B cell (primary cell): ENCODE measurements at regions not wholly inside any gene's neighbourhood (a gene's known extent, or its start where the extent isn't known, plus 50 kb on each side); places are given as distances from the start of the nearest gene placed in this dataset.
A peak's percentile ranks its signal among the peaks of the same experiment; 100 is the strongest.

ENCODE experiments used
- ATAC-seq: fragments of 200-7000 bp; cut with Tn5 transposase; one replicate; pipeline ENCODE4 v1.10.0; 2021; ENCODE audit warnings: low read depth, mild to moderate bottlenecking, moderate number of reproducible peaks, moderate library complexity
- CTCF ChIA-PET: fragments of 350-600 bp; sonication (Branson Sonifier 250); formaldehyde crosslinking; loops from one replicate; lab custom pipeline; 2021; ENCODE audit warnings: antibody characterized with exemption, inconsistent platforms; lab: Charles Lee
- POLR2A ChIA-PET: fragments of 350-600 bp; sonication (Branson Sonifier 250); formaldehyde crosslinking; loops from one replicate; lab custom pipeline; 2021; ENCODE audit warnings: antibody characterized with exemption; lab: Charles Lee
- DNase-seq: peaks from one replicate; pipeline ENCODE4 v3.0.0; 2013
- H2AFZ ChIP-seq: 2 replicates; pipeline ENCODE4 v1.6.1; 2012; ENCODE audit warnings: mild to moderate bottlenecking, low read depth, low read length; ENCODE audit not compliant: insufficient read depth, poor library complexity, severe bottlenecking
- H3K27ac ChIP-seq, 2 donors: 1 replicate in 1 of 2; 2 replicates in 1 of 2; pipeline ENCODE4 v1.5.1; 2012 to 2013; ENCODE audit warnings: low read length in 2 of 2, mild to moderate bottlenecking in 2 of 2, moderate library complexity in 1 of 2
- H3K27me3 ChIP-seq, 4 experiments: fragments of 200-600 bp in 1 of 4; sonication (generic) in 1 of 4; replicated peaks in 1 of 4; 1 replicate in 2 of 4; 2 replicates in 2 of 4; pipeline versions ENCODE4 v1.6.1 to v1.7.0; 2013 to 2016; ENCODE audit warnings: low read length in 3 of 4, mild to moderate bottlenecking in 2 of 4, mixed read lengths in 1 of 4, moderate library complexity in 1 of 4; ENCODE audit not compliant: insufficient read depth in 4 of 4, control insufficient read depth in 3 of 4; ENCODE audit errors: control extremely low read depth in 1 of 4
- H3K36me3 ChIP-seq, 2 experiments: replicated peaks in 1 of 2; 1 replicate in 1 of 2; 2 replicates in 1 of 2; pipeline versions ENCODE4 v1.6.1 to v1.7.1; 2013; ENCODE audit warnings: low read length in 1 of 2; ENCODE audit not compliant: insufficient read depth in 2 of 2, control insufficient read depth in 1 of 2; ENCODE audit errors: control extremely low read depth in 1 of 2, extremely low read depth in 1 of 2
- H3K4me1 ChIP-seq, 2 donors: fragments of 200-600 bp in 1 of 2; sonication (generic) in 1 of 2; 1 replicate in 1 of 2; 2 replicates in 1 of 2; pipeline versions ENCODE4 v1.5.1 to v1.6.1; 2013 to 2017; ENCODE audit warnings: low read length in 2 of 2; ENCODE audit not compliant: control insufficient read depth in 2 of 2, insufficient read depth in 2 of 2
- H3K4me2 ChIP-seq: replicated peaks from 2 replicates; pipeline ENCODE3; 2012; ENCODE audit warnings: mild to moderate bottlenecking, low read depth, low read length; ENCODE audit not compliant: poor library complexity, severe bottlenecking
- H3K4me3 ChIP-seq, 5 experiments: fragments of 200-600 bp in 1 of 5; sonication (generic) in 1 of 5; 1 replicate in 3 of 5; 2 replicates in 2 of 5; pipeline versions ENCODE4 v1.5.1 to v1.7.0; 2011 to 2016; ENCODE audit warnings: low read length in 4 of 5, mild to moderate bottlenecking in 4 of 5, low read depth in 2 of 5, control low read depth in 1 of 5, moderate library complexity in 1 of 5; ENCODE audit not compliant: insufficient read depth in 1 of 5; ENCODE audit errors: control extremely low read depth in 1 of 5, extremely low read depth in 1 of 5
- H3K79me2 ChIP-seq: fragments of 200-600 bp; sonication (generic); one replicate; pipeline ENCODE4 v1.6.0; 2016; ENCODE audit warnings: low read length; ENCODE audit not compliant: control insufficient read depth, insufficient read depth
- H3K9ac ChIP-seq: fragments of 200-600 bp; sonication (generic); 2 replicates; pipeline ENCODE4 v1.6.1; 2017; ENCODE audit warnings: mild to moderate bottlenecking, low read length, moderate library complexity
- H3K9me3 ChIP-seq, 3 donors: one replicate each; pipeline versions ENCODE4 v1.6.1 to v1.7.1; 2013; ENCODE audit warnings: low read length in 2 of 3; ENCODE audit not compliant: control insufficient read depth in 2 of 3, insufficient read depth in 1 of 3; ENCODE audit errors: control extremely low read depth in 1 of 3
- H4K20me1 ChIP-seq: 2 replicates; pipeline ENCODE4 v1.6.0; 2012; ENCODE audit warnings: mild to moderate bottlenecking, low read length; ENCODE audit not compliant: insufficient read depth, control insufficient read depth, poor library complexity, severe bottlenecking
- H3K27ac Mint-ChIP-seq: one replicate; pipeline ENCODE4 v1.8.0; 2021; ENCODE audit warnings: mixed read lengths
- H3K27me3 Mint-ChIP-seq: one replicate; pipeline ENCODE4 v1.8.0; 2021; ENCODE audit warnings: mixed read lengths
- H3K4me1 Mint-ChIP-seq: one replicate; pipeline ENCODE4 v1.8.0; 2021; ENCODE audit warnings: mixed read lengths
- H3K4me3 Mint-ChIP-seq: one replicate; pipeline ENCODE4 v1.8.0; 2021; ENCODE audit warnings: mixed read lengths
- H3K9me3 Mint-ChIP-seq: one replicate; pipeline ENCODE4 v1.8.0; 2022; ENCODE audit warnings: mixed read lengths; ENCODE audit not compliant: insufficient read depth
- EZH2 ChIP-seq: IDR thresholded peaks from 2 replicates; pipeline ENCODE4 v1.6.1; 2012; ENCODE audit warnings: borderline replicate concordance, low read depth, mild to moderate bottlenecking, moderate library complexity, low read length; ENCODE audit not compliant: insufficient read depth, poor library complexity, severe bottlenecking
- WGBS: methylation state at CpG from one replicate; pipeline ENCODE4 v1.1.5; 2013; ENCODE audit warnings: missing lambda C conversion rate; ENCODE audit not compliant: insufficient coverage; 5-methylcytosine and 5-hydroxymethylcytosine counted together
- intact Hi-C: fragments of 100-400 bp; cut with micrococcal nuclease; formaldehyde crosslinking; loops from one replicate; pipeline ENCODE4 v1.10.0; 2022
- TF ChIP-seq, protein P1 (sequence below): fragments of 200-600 bp; IDR thresholded peaks from one replicate; pipeline ENCODE4 v1.8.0; 2022; ENCODE audit warnings: antibody characterized with exemption, mild to moderate bottlenecking

DNA sequence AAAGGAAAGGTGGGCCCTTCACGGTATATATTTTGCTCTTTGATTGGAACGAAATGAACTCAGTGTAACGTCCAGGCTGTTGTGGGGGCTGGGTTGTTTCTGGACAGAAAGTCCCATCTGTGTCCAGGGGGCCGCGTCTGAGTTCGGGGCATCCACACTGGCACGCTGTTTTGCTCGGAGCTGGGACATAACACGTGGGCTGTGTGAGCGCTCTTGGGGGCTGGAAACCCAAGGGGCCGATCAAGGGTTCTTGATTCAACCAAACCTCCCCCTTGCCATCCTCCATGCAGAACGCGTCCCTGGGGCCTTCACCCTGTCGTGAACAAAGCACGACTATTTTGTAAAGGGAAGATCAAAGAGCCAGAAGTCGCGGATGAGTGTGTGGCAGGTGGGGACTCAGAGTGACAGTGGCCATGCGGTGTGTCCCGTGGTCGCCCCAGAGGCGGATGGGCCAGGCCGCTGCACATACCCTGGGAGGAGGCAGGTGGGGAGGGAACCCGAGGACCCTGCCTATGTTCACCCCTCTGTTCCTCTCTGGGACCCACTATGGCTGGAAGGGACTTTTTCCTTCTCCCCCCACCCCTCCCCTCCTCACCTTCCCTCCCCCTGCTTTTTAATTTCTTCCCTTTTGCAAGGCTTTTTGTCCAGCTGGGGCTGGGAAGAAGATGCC lies 387.2 kb downstream of the SEC14L1 start:
- no peak overlapping the region for H3K4me3 ChIP-seq
- intact Hi-C loops, result no loop called here
- peak overlapping the region; percentile 76 for H3K4me2 ChIP-seq

More for the DNA sequence above, 387.2 kb downstream of the SEC14L1 start:
- Histone ChIP-seq H3K79me2 (no peaks in the 10 kb centered on the region), H3K27me3 (peaks cover 0 to 44% (median 6%) of the 10 kb centered on the region in 4 experiments), H2AFZ (no peak overlapping the region), H3K27ac (no peak overlapping the region), H3K9me3 (peaks cover 0 to 2% (median 0%) of the 10 kb centered on the region in 3 donors), H3K9ac (no peak overlapping the region), H4K20me1 (no peaks in the 10 kb centered on the region), H3K36me3 (no peaks in the 10 kb centered on the region), H3K4me1 (peaks cover 14 to 15% of the 10 kb centered on the region in 2 donors)
- peaks cover 10% of the 10 kb centered on the region for H3K4me1 Mint-ChIP-seq
- peak overlapping the region; percentile 36 for H3K4me3 Mint-ChIP-seq
- H3K27ac Mint-ChIP-seq, result no peak overlapping the region
- no peak for TF ChIP-seq EZH2
- TF ChIP-seq, protein P1, sequence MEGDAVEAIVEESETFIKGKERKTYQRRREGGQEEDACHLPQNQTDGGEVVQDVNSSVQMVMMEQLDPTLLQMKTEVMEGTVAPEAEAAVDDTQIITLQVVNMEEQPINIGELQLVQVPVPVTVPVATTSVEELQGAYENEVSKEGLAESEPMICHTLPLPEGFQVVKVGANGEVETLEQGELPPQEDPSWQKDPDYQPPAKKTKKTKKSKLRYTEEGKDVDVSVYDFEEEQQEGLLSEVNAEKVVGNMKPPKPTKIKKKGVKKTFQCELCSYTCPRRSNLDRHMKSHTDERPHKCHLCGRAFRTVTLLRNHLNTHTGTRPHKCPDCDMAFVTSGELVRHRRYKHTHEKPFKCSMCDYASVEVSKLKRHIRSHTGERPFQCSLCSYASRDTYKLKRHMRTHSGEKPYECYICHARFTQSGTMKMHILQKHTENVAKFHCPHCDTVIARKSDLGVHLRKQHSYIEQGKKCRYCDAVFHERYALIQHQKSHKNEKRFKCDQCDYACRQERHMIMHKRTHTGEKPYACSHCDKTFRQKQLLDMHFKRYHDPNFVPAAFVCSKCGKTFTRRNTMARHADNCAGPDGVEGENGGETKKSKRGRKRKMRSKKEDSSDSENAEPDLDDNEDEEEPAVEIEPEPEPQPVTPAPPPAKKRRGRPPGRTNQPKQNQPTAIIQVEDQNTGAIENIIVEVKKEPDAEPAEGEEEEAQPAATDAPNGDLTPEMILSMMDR, result no peak
- CTCF ChIA-PET, result no interaction called here
- no peak for DNase-seq
- H3K27me3 Mint-ChIP-seq, result peaks cover 33% of the 10 kb centered on the region
- 17% methylated on average over 17 of the region's 23 CpGs for WGBS
- no peak for ATAC-seq
- POLR2A ChIA-PET, result no interaction called here
- H3K9me3 Mint-ChIP-seq, result peaks cover 2% of the 10 kb centered on the region
